ENCODE measurements at regions not wholly inside any gene's neighbourhood (a gene's known extent, or its start where the extent isn't known, plus 50 kb on each side); places are given as distances from the start of the nearest gene placed in this dataset.
A peak's percentile ranks its signal among the peaks of the same experiment; 100 is the strongest.

- Histone ChIP-seq H3K27me3 (replicated peaks; ENCODE audit: insufficient read depth) (no peaks in the 10 kb centered on the region), H3K79me2 (ENCODE audit: insufficient read depth) (no peaks in the 10 kb centered on the region), H3K9me2 (ENCODE audit: insufficient read depth) (no peaks in the 10 kb centered on the region), H3F3A (ENCODE audit: insufficient read depth) (0 out of 2 replicates have a peak, but pooled peaks cover 3% of the 10 kb centered on the region), H3K4me1 (ENCODE audit: insufficient read depth) (peaks cover under 1% of the 10 kb centered on the region; the same call in 1 of the 2 replicates), H3K9ac (no peak overlapping the region), H2AFZ (no peak overlapping the region), H3K9me3 (ENCODE audit: low read depth) (no peaks in the 10 kb centered on the region), H3K27ac (no peak overlapping the region), H3K4me3 (no peak overlapping the region), H3K36me3 (ENCODE audit: low read depth) (no peaks in the 10 kb centered on the region), H4K20me1 (ENCODE audit: insufficient read depth) (no peaks in the 10 kb centered on the region), H3K4me2 (ENCODE audit: unreplicated experiment) (no peak overlapping the region)
- DNase-seq: no peak
- TF ChIP-seq EZH2phosphoT487 (IDR thresholded peaks at IDR 0.05; ENCODE audit: insufficient read depth, low read depth): no peak
- TF ChIP-seq EZH2 (IDR thresholded peaks at IDR 0.05; ENCODE audit: insufficient read depth, poor library complexity, severe bottlenecking): no peak
- WGBS, 2 experiments (ENCODE audit: low coverage in 1 of 2, low lambda C conversion rate in 2 of 2, missing lambda C conversion rate in 2 of 2): 65 to 66% methylated on average over 2 of the region's 2 CpGs
- in situ Hi-C loops (cut with MboI): loop anchor here (25.0 kb wide), 1 partner anchor 296 kb away; the partner anchor contains the start of gene ANKRD31
These were observed 74.7 kb upstream of the FAM169A start for GRCh38 chr5:74940782-74941353.

DNA sequence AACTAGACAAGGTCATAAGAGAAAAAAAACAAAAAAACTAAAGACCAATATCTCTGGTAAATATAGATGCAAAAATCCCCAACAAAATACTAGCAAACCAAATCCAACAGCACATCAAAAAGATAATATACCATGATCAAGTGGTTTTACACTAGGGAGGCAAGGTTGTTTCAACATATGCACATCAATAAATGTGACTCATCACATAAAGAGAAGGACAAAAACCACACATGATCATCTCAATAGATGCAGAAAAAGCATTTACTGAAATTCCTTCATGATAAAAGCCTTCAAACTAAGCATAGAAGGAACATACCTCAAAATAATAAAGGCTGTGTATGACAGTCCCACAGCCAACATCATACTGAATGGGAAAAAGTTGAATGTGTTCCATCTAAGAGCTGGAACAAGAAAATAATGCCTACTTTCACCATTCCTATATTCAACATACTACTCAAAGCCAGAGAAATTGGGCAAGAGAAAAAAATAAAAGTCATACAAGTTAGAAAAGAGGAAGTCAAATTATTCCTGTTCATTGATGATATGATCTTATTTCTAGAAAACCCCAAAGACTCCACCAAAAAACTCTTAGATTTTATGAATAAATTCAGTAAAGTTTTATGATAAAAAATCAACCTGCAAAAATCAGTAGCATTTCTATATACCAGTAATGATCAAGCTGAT is 72.2 kb upstream of the FAM169A start:
- H3K27me3 ChIP-seq (replicated peaks; ENCODE audit: insufficient read depth): no peaks in the 10 kb centered on the region
- no peak overlapping the region for H2AFZ ChIP-seq
- peak; percentile 32 for DNase-seq
- H3K4me3 ChIP-seq: no peak overlapping the region
- no peak overlapping the region for H3K27ac ChIP-seq
- in situ Hi-C loops (cut with MboI): loop anchor here (25.0 kb wide), 1 partner anchor 299 kb away; the partner anchor contains the start of gene ANKRD31
- no peak overlapping the region for H3K4me2 ChIP-seq (ENCODE audit: unreplicated experiment)
- no peaks in the 10 kb centered on the region for H4K20me1 ChIP-seq (ENCODE audit: insufficient read depth)
- no peaks in the 10 kb centered on the region for H3K9me3 ChIP-seq (ENCODE audit: low read depth)
- H3K9ac ChIP-seq: no peak overlapping the region
- H3K4me1 ChIP-seq (ENCODE audit: insufficient read depth): peaks cover 13% of the 10 kb centered on the region; the same call in 1 of the 2 replicates
- H3F3A ChIP-seq (ENCODE audit: insufficient read depth): 0 out of 2 replicates have a peak, but pooled peaks cover 3% of the 10 kb centered on the region
- TF ChIP-seq EZH2 (IDR thresholded peaks at IDR 0.05; ENCODE audit: insufficient read depth, poor library complexity, severe bottlenecking) (no peak), EZH2phosphoT487 (IDR thresholded peaks at IDR 0.05; ENCODE audit: insufficient read depth, low read depth) (no peak)
- H3K9me2 ChIP-seq (ENCODE audit: insufficient read depth): no peaks in the 10 kb centered on the region
- no peaks in the 10 kb centered on the region for H3K79me2 ChIP-seq (ENCODE audit: insufficient read depth)
- H3K36me3 ChIP-seq (ENCODE audit: low read depth): no peaks in the 10 kb centered on the region

DNA sequence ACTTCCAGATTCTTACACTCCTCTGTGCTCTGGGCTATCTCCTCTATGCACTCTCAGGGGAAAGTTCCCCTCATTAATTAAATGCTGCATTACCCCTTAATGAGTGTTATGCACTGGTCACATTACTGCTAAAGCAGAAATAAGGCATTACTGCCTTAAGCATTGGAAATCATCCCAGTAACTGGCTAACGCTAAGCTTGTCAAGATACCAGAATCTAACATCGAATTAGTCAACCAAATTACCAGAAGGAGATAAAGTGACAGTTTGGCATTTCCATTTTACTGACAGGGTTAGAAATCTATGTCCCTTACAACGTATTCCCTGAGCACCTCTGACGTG is 69.5 kb upstream of the FAM169A start:
- H3K36me3 ChIP-seq (ENCODE audit: low read depth): no peaks in the 10 kb centered on the region
- no peaks in the 10 kb centered on the region for H3K79me2 ChIP-seq (ENCODE audit: insufficient read depth)
- TF ChIP-seq EZH2phosphoT487 (IDR thresholded peaks at IDR 0.05; ENCODE audit: insufficient read depth, low read depth) (no peak), EZH2 (IDR thresholded peaks at IDR 0.05; ENCODE audit: insufficient read depth, poor library complexity, severe bottlenecking) (no peak)
- no peak overlapping the region for H3K4me3 ChIP-seq
- peak overlapping the region; percentile 73 for H2AFZ ChIP-seq
- no peak overlapping the region for H3K27ac ChIP-seq
- 0 out of 2 replicates have a peak, but pooled peaks cover 3% of the 10 kb centered on the region for H3F3A ChIP-seq (ENCODE audit: insufficient read depth)
- H3K4me2 ChIP-seq (ENCODE audit: unreplicated experiment): no peak overlapping the region
- in situ Hi-C loops (cut with MboI): loop anchor here (25.0 kb wide), 1 partner anchor 302 kb away; the partner anchor contains the start of gene ANKRD31
- H3K9ac ChIP-seq: no peak overlapping the region
- no peak for DNase-seq
- H3K4me1 ChIP-seq (ENCODE audit: insufficient read depth): peaks cover 13% of the 10 kb centered on the region; the same call in 1 of the 2 replicates
- no peaks in the 10 kb centered on the region for H3K9me2 ChIP-seq (ENCODE audit: insufficient read depth)
- H4K20me1 ChIP-seq (ENCODE audit: insufficient read depth): no peaks in the 10 kb centered on the region
- no peaks in the 10 kb centered on the region for H3K27me3 ChIP-seq (replicated peaks; ENCODE audit: insufficient read depth)
- WGBS, 2 experiments (ENCODE audit: low coverage in 1 of 2, low lambda C conversion rate in 2 of 2, missing lambda C conversion rate in 2 of 2): 37 to 42% methylated on average over 4 of the region's 4 CpGs
- H3K9me3 ChIP-seq (ENCODE audit: low read depth): no peaks in the 10 kb centered on the region

GRCh38 chr5:74934949-74935751 is 69.0 kb upstream of the FAM169A start:
- no peak overlapping the region for H3K9ac ChIP-seq
- peaks cover 13% of the 10 kb centered on the region; the same call in 1 of the 2 replicates for H3K4me1 ChIP-seq (ENCODE audit: insufficient read depth)
- H3K4me3 ChIP-seq: no peak overlapping the region
- no peaks in the 10 kb centered on the region for H3K9me2 ChIP-seq (ENCODE audit: insufficient read depth)
- no peaks in the 10 kb centered on the region for H3K79me2 ChIP-seq (ENCODE audit: insufficient read depth)
- DNase-seq: peak; percentile 66
- no peaks in the 10 kb centered on the region for H4K20me1 ChIP-seq (ENCODE audit: insufficient read depth)
- H3K27me3 ChIP-seq (replicated peaks; ENCODE audit: insufficient read depth): no peaks in the 10 kb centered on the region
- H3F3A ChIP-seq (ENCODE audit: insufficient read depth): 0 out of 2 replicates have a peak, but pooled peaks cover 3% of the 10 kb centered on the region
- H3K27ac ChIP-seq: no peak overlapping the region
- H3K36me3 ChIP-seq (ENCODE audit: low read depth): no peaks in the 10 kb centered on the region
- peak overlapping the region; percentile 10 for H3K4me2 ChIP-seq (ENCODE audit: unreplicated experiment)
- no peak for TF ChIP-seq EZH2phosphoT487 (IDR thresholded peaks at IDR 0.05; ENCODE audit: insufficient read depth, low read depth)
- no peak for TF ChIP-seq EZH2 (IDR thresholded peaks at IDR 0.05; ENCODE audit: insufficient read depth, poor library complexity, severe bottlenecking)
- WGBS, 2 experiments (ENCODE audit: low coverage in 1 of 2, low lambda C conversion rate in 2 of 2, missing lambda C conversion rate in 2 of 2): 52 to 57% methylated on average over 9 of the region's 9 CpGs
- H3K9me3 ChIP-seq (ENCODE audit: low read depth): no peaks in the 10 kb centered on the region
- peak overlapping the region; percentile 73 for H2AFZ ChIP-seq
- in situ Hi-C loops (cut with MboI): loop anchor here (25.0 kb wide), 1 partner anchor 302 kb away; the partner anchor contains the start of gene ANKRD31
